AG04449 (cell line): ENCODE measurements at regions not wholly inside any gene's neighbourhood (a gene's known extent, or its start where the extent isn't known, plus 50 kb on each side); places are given as distances from the start of the nearest gene placed in this dataset.

Experiments
- CTCF ChIA-PET: fragments of 350-600 bp; formaldehyde crosslinking; extraction: SDS; loops from one replicate; lab custom pipeline; 2021; ENCODE audit warnings: antibody characterized with exemption; lab: Yijun Ruan, JAX
- POLR2A ChIA-PET: fragments of 400-600, 350-600 bp; formaldehyde crosslinking; extraction: SDS; loops from one replicate; lab custom pipeline; 2020; ENCODE audit warnings: antibody characterized with exemption, inconsistent platforms; lab: Yijun Ruan, JAX
- DNase-seq: peaks from one replicate; pipeline ENCODE4 v3.0.0-alpha.2; 2010; ENCODE audit warnings: low read depth, low spot score
- H3K4me3 ChIP-seq: 2 replicates; pipeline ENCODE4 v1.5.1; 2011; ENCODE audit warnings: low read depth, mild to moderate bottlenecking, control low read depth, low read length
- CTCF ChIP-seq: IDR thresholded peaks from one replicate; pipeline ENCODE4 v1.5.1; 2011; ENCODE audit warnings: mild to moderate bottlenecking, moderate library complexity, low read length, control low read depth, inconsistent platforms; ENCODE audit not compliant: insufficient read depth; ENCODE audit errors: missing control alignments

DNA sequence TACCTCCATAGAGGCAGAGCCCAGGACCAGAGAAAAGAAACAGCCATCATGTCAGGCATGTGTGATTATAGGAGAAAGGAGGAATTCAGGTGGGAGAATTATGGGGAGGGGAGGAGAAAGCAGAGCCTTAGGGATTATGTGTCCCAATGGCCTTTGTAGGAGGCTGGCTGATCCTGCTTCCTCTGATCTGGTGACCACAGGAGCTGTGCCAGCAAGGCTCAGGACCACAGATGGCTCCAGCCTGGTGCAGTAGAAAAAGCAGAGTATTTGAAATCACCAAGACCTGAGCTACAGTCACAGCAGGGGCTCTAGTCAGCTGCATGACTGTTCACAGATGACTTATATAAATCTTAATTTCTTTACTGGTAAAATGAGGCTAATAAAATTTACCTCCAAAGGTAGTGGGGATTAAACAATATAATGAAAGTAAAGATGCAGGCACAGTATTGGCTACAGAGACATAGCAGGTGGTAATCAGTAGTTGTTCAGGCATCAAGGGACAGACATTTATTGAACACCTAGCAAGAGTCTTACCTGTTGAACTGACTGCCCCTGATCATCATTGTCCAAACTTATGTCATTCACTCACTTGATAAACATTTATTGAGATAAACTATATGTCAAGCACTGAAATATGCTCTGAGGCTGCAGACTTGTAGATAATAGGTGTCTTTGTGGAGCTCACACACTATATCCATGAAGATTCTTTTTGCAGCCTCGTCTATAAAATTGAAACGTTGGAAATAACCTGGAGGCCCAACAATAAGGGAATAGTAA is 121.3 kb downstream of the MYCN start:
- H3K4me3 ChIP-seq: no peak overlapping the region
- POLR2A ChIA-PET: no interaction called here
- CTCF ChIA-PET: no interaction called here
- no peak for DNase-seq
- TF ChIP-seq CTCF: no peak

DNA sequence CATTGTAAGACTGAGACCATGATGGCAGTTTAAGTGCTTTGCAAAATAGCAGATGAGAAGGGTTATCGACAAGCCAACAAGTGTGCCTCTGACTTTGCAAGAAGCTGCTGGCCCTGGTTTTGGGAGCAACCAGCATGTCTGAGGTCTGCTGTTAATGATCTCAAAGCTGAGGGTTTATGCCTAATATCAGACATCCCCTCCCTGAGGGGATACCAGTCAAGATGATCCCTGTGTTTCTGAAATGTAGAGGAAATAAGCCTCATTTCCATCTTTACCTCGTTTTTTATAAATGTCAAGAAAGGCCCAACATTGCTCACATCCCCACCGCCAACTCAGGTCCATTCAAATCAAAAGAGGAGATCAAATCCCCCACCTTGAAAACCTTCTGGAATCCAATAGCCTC is 120.6 kb downstream of the MYCN start:
- CTCF ChIA-PET: no interaction called here
- no peak overlapping the region for H3K4me3 ChIP-seq
- DNase-seq: no peak
- POLR2A ChIA-PET: no interaction called here
- no peak for TF ChIP-seq CTCF

DNA sequence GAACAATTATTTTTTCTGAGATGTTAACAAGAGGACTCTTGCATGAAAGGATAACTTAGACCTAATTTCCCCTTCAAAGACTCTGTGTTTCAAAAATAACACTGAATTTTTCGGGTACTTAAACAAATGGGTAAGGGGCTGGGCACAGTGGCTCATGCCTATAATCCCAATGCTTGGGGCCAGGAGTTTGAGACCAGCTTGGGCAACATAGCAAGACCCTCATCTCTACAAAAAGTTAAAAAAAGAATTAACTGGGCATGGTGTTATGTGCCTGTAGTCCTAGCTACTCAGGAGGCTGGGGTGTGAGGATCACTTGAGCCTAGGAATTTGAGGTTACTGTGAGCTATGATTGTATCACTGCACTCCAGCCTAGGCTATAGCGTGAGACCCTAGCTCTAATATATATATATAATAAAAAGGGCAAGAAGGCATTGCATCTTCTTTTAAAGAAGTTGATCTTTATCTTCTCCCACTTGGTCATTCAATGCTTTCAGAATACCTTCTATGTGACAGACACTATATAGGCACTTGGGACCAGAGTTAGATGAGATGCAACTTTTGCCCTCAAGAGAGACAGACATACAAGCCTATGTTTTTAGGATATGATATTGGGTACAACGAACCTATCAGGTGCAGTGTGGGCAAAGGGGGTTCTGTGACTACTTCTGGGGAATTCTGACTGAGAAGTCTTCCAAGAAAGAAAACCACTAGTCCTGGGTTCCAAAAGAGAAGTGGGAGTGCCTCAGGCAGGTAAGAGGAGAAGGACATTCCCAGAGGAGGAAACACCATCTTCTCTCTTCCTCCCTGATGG is 120.0 kb downstream of the MYCN start:
- POLR2A ChIA-PET: no interaction called here
- CTCF ChIA-PET: no interaction called here
- H3K4me3 ChIP-seq: no peak overlapping the region
- DNase-seq: no peak
- no peak for TF ChIP-seq CTCF

DNA sequence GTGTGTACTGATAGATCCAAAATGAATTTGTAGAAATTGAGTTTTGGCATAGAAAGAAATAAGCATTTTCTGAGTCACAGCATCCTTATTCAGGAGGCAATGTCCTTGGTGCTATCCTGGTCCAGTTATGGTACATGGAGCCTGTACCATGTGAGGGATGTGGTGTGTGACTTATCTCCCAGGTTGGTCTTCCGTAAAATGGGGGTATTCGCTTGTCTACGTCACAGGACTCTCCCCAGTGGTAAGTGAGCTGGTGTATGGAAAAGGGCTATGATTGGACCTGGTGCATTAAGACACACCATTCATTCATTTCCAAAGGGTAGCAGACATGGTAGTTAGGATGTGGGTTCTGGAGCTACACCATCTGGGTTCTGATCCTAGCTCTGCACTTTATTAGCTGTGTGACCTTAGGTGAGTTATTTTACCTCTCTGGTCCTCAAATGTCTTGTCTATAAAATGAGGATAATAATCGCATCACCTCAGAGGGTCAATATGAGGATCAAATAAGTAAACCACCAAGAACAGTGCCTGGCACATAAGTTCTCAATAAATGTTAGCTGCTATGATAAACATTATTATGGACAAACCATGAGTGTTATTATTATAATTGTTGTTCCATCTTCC is 119.2 kb downstream of the MYCN start:
- DNase-seq: no peak
- TF ChIP-seq CTCF: no peak
- POLR2A ChIA-PET: no interaction called here
- H3K4me3 ChIP-seq: no peak overlapping the region
- CTCF ChIA-PET: no interaction called here

- H3K4me3 ChIP-seq: no peak overlapping the region
- no peak for TF ChIP-seq CTCF
- CTCF ChIA-PET: no interaction called here
- DNase-seq: no peak
- POLR2A ChIA-PET: no interaction called here
These were observed 118.5 kb downstream of the MYCN start for GRCh38 chr2:16058747-16059358.

DNA sequence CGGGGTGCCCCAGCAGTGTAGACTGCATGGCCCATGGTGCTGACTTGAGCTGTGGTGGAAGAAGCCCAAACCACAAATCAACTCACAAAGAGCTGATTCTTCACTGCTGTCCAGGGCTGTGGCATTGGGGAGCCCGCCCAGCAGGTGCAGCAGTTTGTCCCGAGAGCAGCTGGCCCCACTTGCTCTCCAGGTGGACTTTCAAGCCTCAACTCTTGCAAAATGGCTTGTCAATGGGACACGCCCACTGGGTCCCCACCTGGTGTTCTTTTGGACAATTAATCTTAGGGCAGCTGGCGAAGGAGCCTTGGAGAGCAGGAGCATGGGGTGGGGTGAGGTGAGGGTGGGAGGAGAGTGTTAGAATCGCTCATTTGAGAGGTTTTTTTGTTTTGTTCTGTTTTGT is 117.9 kb downstream of the MYCN start:
- H3K4me3 ChIP-seq: no peak overlapping the region
- ChIA-PET CTCF (no interaction called here), POLR2A (no interaction called here)
- no peak for DNase-seq
- no peak for TF ChIP-seq CTCF
